Omental fat pad (tissue), 3 donors: ENCODE measurements at regions not wholly inside any gene's neighbourhood (a gene's known extent, or its start where the extent isn't known, plus 50 kb on each side); places are given as distances from the start of the nearest gene placed in this dataset.
"Not testable (repeated sequence)": the region's sequence is repeated elsewhere in the genome, so short reads cannot be mapped to it uniquely, and the experiment has no call there.

Source experiments
- ATAC-seq: fragments of 150-250 bp; one replicate; pipeline ENCODE4 v1.9.1; 2016; ENCODE audit warnings: mild to moderate bottlenecking, moderate library complexity; ENCODE audit not compliant: low FRiP score
- DNase-seq: peaks from one replicate; pipeline ENCODE4 v3.0.0-alpha.2; 2019; ENCODE audit warnings: low spot score
- CTCF ChIP-seq, 3 donors: fragments of 450-650 bp; IDR thresholded peaks; one replicate each; pipeline ENCODE4 v1.5.1; 2016 to 2017; ENCODE audit warnings: antibody characterized with exemption in 3 of 3, mild to moderate bottlenecking in 3 of 3, moderate library complexity in 2 of 3

- ATAC-seq (no peak), DNase-seq (no peak)
Observed at GRCh38 chr4:111136967-111137366, 514.1 kb upstream of the PITX2 start.

GRCh38 chr4:111143510-111143909, 520.6 kb upstream of the PITX2 start:
- ATAC-seq (no peak), DNase-seq (no peak)
- TF ChIP-seq CTCF (IDR thresholded peaks at IDR 0.05): no peak

More at GRCh38 chr4:111136967-111137366, 514.1 kb upstream of the PITX2 start:
- no peak for TF ChIP-seq CTCF (IDR thresholded peaks at IDR 0.05)

DNA sequence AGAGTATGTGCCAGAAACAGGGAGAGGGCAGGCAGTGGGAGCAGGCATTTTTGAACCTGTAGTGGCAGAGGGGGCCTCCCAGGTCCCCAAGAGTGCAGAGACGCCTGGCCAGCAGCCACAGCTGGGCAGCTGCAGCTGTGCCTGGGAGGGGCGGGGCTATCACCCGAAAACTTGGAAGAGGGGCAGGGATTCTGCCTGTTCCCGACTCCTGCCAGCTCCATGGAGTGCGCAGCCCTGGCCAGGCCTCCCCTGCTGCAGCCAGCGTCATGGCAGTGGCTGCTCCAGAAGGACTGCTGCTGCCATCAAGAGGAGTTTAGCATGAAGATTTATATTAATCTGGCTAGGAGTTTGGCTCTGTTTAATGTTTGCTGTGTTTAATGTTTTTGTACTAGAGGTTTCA, 532.1 kb upstream of the PITX2 start:
- ATAC-seq (no peak), DNase-seq (no peak)
- TF ChIP-seq CTCF (IDR thresholded peaks at IDR 0.05): no peak

DNA sequence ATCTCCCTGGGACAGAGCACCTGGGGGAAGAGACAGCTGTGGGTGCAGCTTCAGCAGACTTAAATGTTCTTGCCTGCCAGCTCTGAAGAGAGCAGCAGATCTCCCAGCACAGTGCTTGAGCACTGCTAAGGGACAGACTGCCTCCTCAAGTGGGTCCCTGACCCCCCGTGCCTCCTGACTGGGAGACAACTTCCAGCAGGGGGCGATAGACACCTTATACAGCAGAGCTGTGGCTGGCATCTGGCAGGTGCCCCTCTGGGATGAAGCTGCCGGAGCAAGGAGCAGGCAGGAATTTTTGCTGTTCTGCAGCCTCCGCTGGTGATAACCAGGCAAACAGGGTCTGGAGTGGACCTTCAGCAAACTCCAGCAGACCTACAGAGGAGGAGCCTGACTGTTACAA, 541.7 kb upstream of the PITX2 start:
- not testable (repeated sequence) for DNase-seq, ATAC-seq

DNA sequence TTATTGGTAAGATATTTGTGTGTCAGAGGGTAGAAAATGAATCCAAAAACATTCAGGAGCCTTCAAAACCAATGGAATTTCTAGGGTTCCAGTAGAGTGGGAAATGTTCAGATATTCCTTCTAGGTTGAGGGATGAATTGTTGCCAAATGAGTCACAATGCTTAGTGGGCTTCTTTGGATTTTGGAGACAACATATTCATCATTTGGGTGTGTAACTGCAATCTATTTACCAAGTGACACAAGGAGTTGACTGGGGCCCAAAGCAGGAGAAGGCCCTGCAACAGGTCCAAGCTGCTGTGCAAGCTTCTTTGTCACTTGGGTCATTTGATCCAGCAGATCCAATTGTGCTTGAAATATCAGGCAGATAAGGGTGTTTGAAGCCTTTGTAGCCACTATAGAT, 551.5 kb upstream of the PITX2 start:
- no peak for TF ChIP-seq CTCF (IDR thresholded peaks at IDR 0.05)
- DNase-seq (no peak), ATAC-seq (no peak)

DNA sequence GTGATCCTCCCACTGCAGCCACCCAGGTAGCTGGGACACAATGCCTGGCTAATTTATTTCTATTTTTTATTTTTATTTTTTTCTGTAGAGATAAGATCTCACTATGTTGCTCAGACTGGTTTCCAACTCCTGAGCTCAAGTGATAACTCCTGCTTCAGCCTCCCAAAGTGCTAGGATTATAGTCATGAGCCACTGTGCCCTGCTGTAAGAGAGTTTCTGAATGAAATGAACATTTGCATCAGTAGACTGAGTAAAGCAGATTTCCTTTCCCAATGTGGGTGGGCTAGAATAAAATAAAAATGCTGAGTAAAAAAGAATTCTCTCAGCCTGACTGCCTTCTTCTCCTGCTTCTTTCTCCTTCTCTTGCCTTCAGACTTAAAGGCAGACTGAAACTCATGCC, 555.4 kb upstream of the PITX2 start:
- ATAC-seq (no peak), DNase-seq (no peak)
- TF ChIP-seq CTCF (IDR thresholded peaks at IDR 0.05): no peak

DNA sequence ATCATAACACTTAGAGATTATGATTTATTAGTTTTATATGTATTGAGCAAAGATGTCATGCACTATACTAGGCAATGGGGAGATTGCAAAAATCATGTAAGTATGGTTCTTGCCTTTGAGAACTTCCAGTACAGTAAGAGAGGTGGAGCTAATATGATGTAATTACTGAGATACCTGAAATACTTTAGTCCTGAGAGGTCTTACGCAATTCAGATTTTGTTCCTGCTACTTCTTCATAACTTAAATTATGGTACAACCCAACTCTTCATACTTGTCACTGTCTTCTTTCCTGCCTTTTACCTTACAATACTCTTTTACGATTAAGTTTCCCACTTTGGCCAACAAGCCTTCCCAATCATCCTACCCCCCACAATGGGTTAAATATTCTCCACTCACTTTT, 564.2 kb upstream of the PITX2 start:
- ATAC-seq (no peak), DNase-seq (no peak)
- TF ChIP-seq CTCF (IDR thresholded peaks at IDR 0.05): no peak

- DNase-seq (no peak), ATAC-seq (no peak)
- TF ChIP-seq CTCF (IDR thresholded peaks at IDR 0.05): no peak
Observed at GRCh38 chr4:111198446-111198845, 575.6 kb upstream of the PITX2 start.
